ENCODE measurements at regions not wholly inside any gene's neighbourhood (a gene's known extent, or its start where the extent isn't known, plus 50 kb on each side); places are given as distances from the start of the nearest gene placed in this dataset.

GRCh38 chr2:4369826-4370419, 666.5 kb downstream of the DCDC2C start:
- TF ChIP-seq CEBPB (IDR thresholded peaks at IDR 0.05; ENCODE audit: borderline replicate concordance in 1 of 2, low read depth in 2 of 2, low read length in 2 of 2), result no peak
- TF ChIP-seq EZH2 (IDR thresholded peaks at IDR 0.05; ENCODE audit: borderline replicate concordance, control insufficient read depth, low read depth, low read length), result no peak
- TF ChIP-seq TCF7 (IDR thresholded peaks at IDR 0.05; ENCODE audit: borderline replicate concordance), result no peak
- TF ChIP-seq MLLT1 (IDR thresholded peaks at IDR 0.05), result no peak
- TF ChIP-seq SREBF2 (IDR thresholded peaks at IDR 0.05; ENCODE audit: low read length), result no peak

Data from GM12878 (cell line).